ENCODE measurements at regions not wholly inside any gene's neighbourhood (a gene's known extent, or its start where the extent isn't known, plus 50 kb on each side); places are given as distances from the start of the nearest gene placed in this dataset.

GRCh38 chr9:13485068-13485596, 205.6 kb upstream of the MPDZ start:
- no peak for DNase-seq (ENCODE audit: low spot score)

GRCh38 chr9:13484186-13484585, 204.7 kb upstream of the MPDZ start:
- no peak for DNase-seq (ENCODE audit: low spot score)

- no peak for DNase-seq (ENCODE audit: low spot score)
These were observed 201.8 kb upstream of the MPDZ start for GRCh38 chr9:13481274-13481673.

GRCh38 chr9:13480693-13481092, 201.2 kb upstream of the MPDZ start:
- no peak for DNase-seq (ENCODE audit: low spot score)

GRCh38 chr9:13479096-13479495, 199.6 kb upstream of the MPDZ start:
- DNase-seq (ENCODE audit: low spot score), result no peak

GRCh38 chr9:13478639-13479038, 199.1 kb upstream of the MPDZ start:
- no peak for DNase-seq (ENCODE audit: low spot score)

GRCh38 chr9:13478160-13478559, 198.7 kb upstream of the MPDZ start:
- no peak for DNase-seq (ENCODE audit: low spot score)

GRCh38 chr9:13470836-13471235, 191.3 kb upstream of the MPDZ start:
- DNase-seq (ENCODE audit: low spot score), result no peak

- no peak for DNase-seq (ENCODE audit: low spot score)
These were observed 187.7 kb upstream of the MPDZ start for GRCh38 chr9:13467157-13467556.

- DNase-seq (ENCODE audit: low spot score), result no peak
These were observed 182.0 kb upstream of the MPDZ start for GRCh38 chr9:13461414-13461991.

GRCh38 chr9:13459071-13459470, 179.6 kb upstream of the MPDZ start:
- DNase-seq (ENCODE audit: low spot score), result no peak

- DNase-seq (ENCODE audit: low spot score), result no peak
These were observed 178.3 kb upstream of the MPDZ start for GRCh38 chr9:13457795-13458194.

- no peak for DNase-seq (ENCODE audit: low spot score)
These were observed 171.2 kb upstream of the MPDZ start for GRCh38 chr9:13450723-13451122.

- DNase-seq (ENCODE audit: low spot score), result no peak
These were observed 169.0 kb upstream of the MPDZ start for GRCh38 chr9:13448482-13448881.

- no peak for DNase-seq (ENCODE audit: low spot score)
These were observed 168.4 kb upstream of the MPDZ start for GRCh38 chr9:13447843-13448422.

- no peak for DNase-seq (ENCODE audit: low spot score)
These were observed 167.7 kb upstream of the MPDZ start for GRCh38 chr9:13446938-13447842.

GRCh38 chr9:13446286-13446937, 166.9 kb upstream of the MPDZ start:
- no peak for DNase-seq (ENCODE audit: low spot score)

GRCh38 chr9:13445103-13445500, 165.6 kb upstream of the MPDZ start:
- DNase-seq (ENCODE audit: low spot score), result no peak

GRCh38 chr9:13444245-13445102, 165.0 kb upstream of the MPDZ start:
- DNase-seq (ENCODE audit: low spot score), result no peak

GRCh38 chr9:13443346-13444244, 164.1 kb upstream of the MPDZ start:
- no peak for DNase-seq (ENCODE audit: low spot score)
